ENCODE measurements at regions not wholly inside any gene's neighbourhood (a gene's known extent, or its start where the extent isn't known, plus 50 kb on each side); places are given as distances from the start of the nearest gene placed in this dataset.

GRCh38 chr1:58919959-58920321 is 136.1 kb upstream of the JUN start:
- TF ChIP-seq POLR2A (IDR thresholded peaks at IDR 0.05): no peak
- TF ChIP-seq, protein P1, sequence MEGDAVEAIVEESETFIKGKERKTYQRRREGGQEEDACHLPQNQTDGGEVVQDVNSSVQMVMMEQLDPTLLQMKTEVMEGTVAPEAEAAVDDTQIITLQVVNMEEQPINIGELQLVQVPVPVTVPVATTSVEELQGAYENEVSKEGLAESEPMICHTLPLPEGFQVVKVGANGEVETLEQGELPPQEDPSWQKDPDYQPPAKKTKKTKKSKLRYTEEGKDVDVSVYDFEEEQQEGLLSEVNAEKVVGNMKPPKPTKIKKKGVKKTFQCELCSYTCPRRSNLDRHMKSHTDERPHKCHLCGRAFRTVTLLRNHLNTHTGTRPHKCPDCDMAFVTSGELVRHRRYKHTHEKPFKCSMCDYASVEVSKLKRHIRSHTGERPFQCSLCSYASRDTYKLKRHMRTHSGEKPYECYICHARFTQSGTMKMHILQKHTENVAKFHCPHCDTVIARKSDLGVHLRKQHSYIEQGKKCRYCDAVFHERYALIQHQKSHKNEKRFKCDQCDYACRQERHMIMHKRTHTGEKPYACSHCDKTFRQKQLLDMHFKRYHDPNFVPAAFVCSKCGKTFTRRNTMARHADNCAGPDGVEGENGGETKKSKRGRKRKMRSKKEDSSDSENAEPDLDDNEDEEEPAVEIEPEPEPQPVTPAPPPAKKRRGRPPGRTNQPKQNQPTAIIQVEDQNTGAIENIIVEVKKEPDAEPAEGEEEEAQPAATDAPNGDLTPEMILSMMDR (IDR thresholded peaks at IDR 0.05): no peak
